OCI-LY1 (cell line): ENCODE measurements at regions not wholly inside any gene's neighbourhood (a gene's known extent, or its start where the extent isn't known, plus 50 kb on each side); places are given as distances from the start of the nearest gene placed in this dataset.

ENCODE experiments used
- H2AFZ ChIP-seq: fragments of 200-600 bp; sonication (generic), shearing (Covaris generic); 2 replicates; pipeline ENCODE4 v1.6.0; 2014; ENCODE audit warnings: antibody characterized with exemption, mild to moderate bottlenecking, low read length
- H3F3A ChIP-seq: fragments of 200-600 bp; sonication (generic), shearing (Covaris generic); 2 replicates; pipeline ENCODE4 v1.6.0; 2014; ENCODE audit warnings: mild to moderate bottlenecking, antibody characterized with exemption, low read length, moderate library complexity; ENCODE audit not compliant: insufficient read depth
- H3K27ac ChIP-seq: fragments of 200-600 bp; sonication (generic); 2 replicates; pipeline ENCODE4 v1.5.1; 2014; ENCODE audit warnings: low read length, mixed run types, mild to moderate bottlenecking, low read depth; ENCODE audit not compliant: poor library complexity, severe bottlenecking
- H3K27me3 ChIP-seq: fragments of 200-600 bp; sonication (generic); 2 replicates; pipeline ENCODE4 v1.6.0; 2014; ENCODE audit warnings: antibody characterized with exemption, mild to moderate bottlenecking, low read length, moderate library complexity; ENCODE audit not compliant: insufficient read depth
- H3K36me3 ChIP-seq: fragments of 200-600 bp; sonication (generic); 2 replicates; pipeline ENCODE4 v1.6.1; 2014; ENCODE audit warnings: mild to moderate bottlenecking, antibody characterized with exemption, low read length, moderate library complexity, mixed read lengths; ENCODE audit not compliant: insufficient read depth
- H3K4me1 ChIP-seq: fragments of 200-600 bp; sonication (generic); 2 replicates; pipeline ENCODE4 v1.5.1; 2014; ENCODE audit warnings: mild to moderate bottlenecking, low read length, moderate library complexity; ENCODE audit not compliant: insufficient read depth, severe bottlenecking
- H3K4me2 ChIP-seq: fragments of 200-600 bp; sonication (generic), shearing (Covaris generic); 2 replicates; pipeline ENCODE4 v1.6.1; 2014; ENCODE audit warnings: low read length
- H3K4me3 ChIP-seq: fragments of 200-600 bp; sonication (generic); 2 replicates; pipeline ENCODE4 v1.5.1; 2014; ENCODE audit warnings: low read length, low read depth, mild to moderate bottlenecking, mixed read lengths; ENCODE audit not compliant: poor library complexity, severe bottlenecking
- H3K79me2 ChIP-seq: fragments of 200-600 bp; shearing (Covaris generic); 2 replicates; pipeline ENCODE4 v1.6.1; 2016; ENCODE audit warnings: mixed run types, low read length, mixed read lengths; ENCODE audit not compliant: insufficient read depth
- H3K9ac ChIP-seq: fragments of 200-600 bp; sonication (generic), shearing (Covaris generic); 2 replicates; pipeline ENCODE4 v1.6.1; 2014; ENCODE audit warnings: mild to moderate bottlenecking, low read length, mixed read lengths
- H3K9me2 ChIP-seq: fragments of 200-600 bp; sonication (generic), shearing (Covaris generic); 2 replicates; pipeline ENCODE4 v1.6.1; 2014; ENCODE audit warnings: low read depth, mild to moderate bottlenecking, low read length, mixed read lengths
- H3K9me3 ChIP-seq: fragments of 200-600 bp; shearing (Covaris generic); 2 replicates; pipeline ENCODE4 v1.6.1; 2014; ENCODE audit warnings: low read length, mixed read lengths
- H4K20me1 ChIP-seq: fragments of 200-600 bp; sonication (generic), shearing (Covaris generic); 2 replicates; pipeline ENCODE4 v1.6.0; 2016; ENCODE audit warnings: mild to moderate bottlenecking, low read length; ENCODE audit not compliant: insufficient read depth
- EZH2 ChIP-seq: fragments of 200-600 bp; sonication (generic), shearing (Covaris generic); IDR thresholded peaks from 2 replicates; pipeline ENCODE4 v1.8.0; 2017; ENCODE audit warnings: borderline replicate concordance, mixed run types, mild to moderate bottlenecking, antibody characterized with exemption, low read length, moderate library complexity, mixed read lengths
- TF ChIP-seq, protein P1 (sequence below): fragments of 200-600 bp; sonication (generic), shearing (Covaris generic); IDR thresholded peaks from 2 replicates; pipeline ENCODE4 v1.5.1; 2017; ENCODE audit warnings: mild to moderate bottlenecking, antibody characterized with exemption, low read length, moderate library complexity, mixed read lengths

GRCh38 chr12:23462546-23462945, 486.9 kb downstream of the SOX5 start:
- Histone ChIP-seq H3K79me2 (no peaks in the 10 kb centered on the region), H3K4me1 (no peaks in the 10 kb centered on the region), H4K20me1 (no peaks in the 10 kb centered on the region), H3K9me3 (no peaks in the 10 kb centered on the region), H3K4me3 (no peak overlapping the region), H3K27me3 (no peaks in the 10 kb centered on the region), H3K27ac (no peak overlapping the region), H3K9ac (no peak overlapping the region), H3F3A (no peaks in the 10 kb centered on the region), H3K36me3 (no peaks in the 10 kb centered on the region), H2AFZ (no peak overlapping the region), H3K4me2 (no peak overlapping the region), H3K9me2 (no peaks in the 10 kb centered on the region)
- TF ChIP-seq, protein P1, sequence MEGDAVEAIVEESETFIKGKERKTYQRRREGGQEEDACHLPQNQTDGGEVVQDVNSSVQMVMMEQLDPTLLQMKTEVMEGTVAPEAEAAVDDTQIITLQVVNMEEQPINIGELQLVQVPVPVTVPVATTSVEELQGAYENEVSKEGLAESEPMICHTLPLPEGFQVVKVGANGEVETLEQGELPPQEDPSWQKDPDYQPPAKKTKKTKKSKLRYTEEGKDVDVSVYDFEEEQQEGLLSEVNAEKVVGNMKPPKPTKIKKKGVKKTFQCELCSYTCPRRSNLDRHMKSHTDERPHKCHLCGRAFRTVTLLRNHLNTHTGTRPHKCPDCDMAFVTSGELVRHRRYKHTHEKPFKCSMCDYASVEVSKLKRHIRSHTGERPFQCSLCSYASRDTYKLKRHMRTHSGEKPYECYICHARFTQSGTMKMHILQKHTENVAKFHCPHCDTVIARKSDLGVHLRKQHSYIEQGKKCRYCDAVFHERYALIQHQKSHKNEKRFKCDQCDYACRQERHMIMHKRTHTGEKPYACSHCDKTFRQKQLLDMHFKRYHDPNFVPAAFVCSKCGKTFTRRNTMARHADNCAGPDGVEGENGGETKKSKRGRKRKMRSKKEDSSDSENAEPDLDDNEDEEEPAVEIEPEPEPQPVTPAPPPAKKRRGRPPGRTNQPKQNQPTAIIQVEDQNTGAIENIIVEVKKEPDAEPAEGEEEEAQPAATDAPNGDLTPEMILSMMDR: no peak
- no peak for TF ChIP-seq EZH2

- Histone ChIP-seq H3K36me3 (no peaks in the 10 kb centered on the region), H4K20me1 (no peaks in the 10 kb centered on the region), H3K27me3 (no peaks in the 10 kb centered on the region), H3K9me2 (no peaks in the 10 kb centered on the region), H3K4me2 (no peak overlapping the region), H3K9ac (no peak overlapping the region), H2AFZ (no peak overlapping the region), H3K9me3 (no peaks in the 10 kb centered on the region), H3K4me1 (no peaks in the 10 kb centered on the region), H3K4me3 (no peak overlapping the region), H3F3A (no peaks in the 10 kb centered on the region), H3K79me2 (no peaks in the 10 kb centered on the region), H3K27ac (no peak overlapping the region)
- TF ChIP-seq, protein P1: no peak
- TF ChIP-seq EZH2: no peak
Measured at GRCh38 chr12:23463172-23463571, 486.3 kb downstream of the SOX5 start.

- H3K4me3 ChIP-seq: no peak overlapping the region
- H3K79me2 ChIP-seq: no peaks in the 10 kb centered on the region
- TF ChIP-seq EZH2: no peak
- TF ChIP-seq, protein P1: no peak
- no peak overlapping the region for H3K27ac ChIP-seq
- no peaks in the 10 kb centered on the region for H3K27me3 ChIP-seq
- no peak overlapping the region for H2AFZ ChIP-seq
- H3K36me3 ChIP-seq: no peaks in the 10 kb centered on the region
- no peaks in the 10 kb centered on the region for H4K20me1 ChIP-seq
- no peaks in the 10 kb centered on the region for H3K4me1 ChIP-seq
- H3K4me2 ChIP-seq: no peak overlapping the region
- H3F3A ChIP-seq: no peaks in the 10 kb centered on the region
- H3K9me3 ChIP-seq: no peaks in the 10 kb centered on the region
- H3K9ac ChIP-seq: no peak overlapping the region
- H3K9me2 ChIP-seq: no peaks in the 10 kb centered on the region
Measured at GRCh38 chr12:23464241-23464812, 485.1 kb downstream of the SOX5 start.
